ENCODE measurements at regions not wholly inside any gene's neighbourhood (a gene's known extent, or its start where the extent isn't known, plus 50 kb on each side); places are given as distances from the start of the nearest gene placed in this dataset.

DNA sequence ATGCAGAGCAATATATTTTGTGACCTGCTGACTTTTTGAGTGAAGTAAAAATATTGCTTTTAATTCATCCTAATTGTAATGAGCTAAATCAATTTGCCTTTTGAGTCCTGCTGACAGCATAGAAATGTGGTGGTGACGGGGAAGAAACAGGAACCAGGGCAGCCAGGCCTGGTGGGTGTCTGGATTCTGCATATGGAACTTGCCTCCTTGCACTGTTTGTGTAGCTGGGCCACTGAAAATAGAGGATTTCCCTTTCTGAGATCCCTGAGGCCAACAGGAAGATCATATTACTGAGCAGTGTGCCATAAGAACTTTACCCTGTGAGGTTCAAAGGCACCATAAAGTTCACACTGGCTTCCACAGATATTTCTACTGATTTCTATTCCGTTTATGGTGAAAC, 488.4 kb upstream of the AKR1E2 start:
- TF ChIP-seq EZH2phosphoT487 (IDR thresholded peaks at IDR 0.05; ENCODE audit: insufficient read depth, low read depth), result no peak
- no peak for TF ChIP-seq EZH2 (IDR thresholded peaks at IDR 0.05; ENCODE audit: insufficient read depth, poor library complexity, severe bottlenecking)
